ENCODE measurements at regions not wholly inside any gene's neighbourhood (a gene's known extent, or its start where the extent isn't known, plus 50 kb on each side); places are given as distances from the start of the nearest gene placed in this dataset.

DNA sequence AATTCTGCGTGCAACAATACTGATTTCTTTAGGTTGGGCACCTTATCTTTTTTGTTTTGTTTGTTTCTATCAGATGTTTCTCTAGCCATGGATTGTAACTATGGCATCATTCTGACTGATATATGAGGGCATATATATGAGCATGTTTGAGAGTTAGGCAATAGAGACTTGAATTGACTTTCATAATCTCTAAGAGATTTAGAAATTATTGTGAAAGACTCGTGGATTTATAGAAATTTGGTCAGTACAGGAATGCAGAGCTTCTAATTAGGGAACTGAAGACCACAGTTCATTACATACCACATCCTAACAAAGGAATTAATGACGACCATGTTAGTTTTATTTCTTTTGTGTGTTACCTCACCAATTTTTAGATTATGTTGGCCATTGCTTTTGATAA is 546.0 kb upstream of the GRAMD2B start:
- Histone ChIP-seq H3K4me3 (ENCODE audit: low read length) (no peak overlapping the region), H3K27me3 (ENCODE audit: control insufficient read depth, insufficient read depth, low read length) (no peaks in the 10 kb centered on the region), H3K4me1 (ENCODE audit: control insufficient read depth, insufficient read depth, low read length) (no peaks in the 10 kb centered on the region), H3K36me3 (ENCODE audit: control insufficient read depth, insufficient read depth, low read length) (no peaks in the 10 kb centered on the region), H3K27ac (ENCODE audit: low read length) (no peak overlapping the region), H3K9me3 (ENCODE audit: control insufficient read depth, insufficient read depth, low read length) (peaks cover 10% of the 10 kb centered on the region)
- DNase-seq (no peak), ATAC-seq (no peak)
- TF ChIP-seq CTCF (IDR thresholded peaks at IDR 0.05), result no peak
- WGBS (ENCODE audit: insufficient coverage), result no CpG with 5 or more reads among the region's 3 CpGs
- no peaks in the 10 kb centered on the region for H3K36me3 Mint-ChIP-seq
- intact Hi-C loops (cut with micrococcal nuclease), result no loop called here
- no peaks in the 10 kb centered on the region for H3K27me3 Mint-ChIP-seq (ENCODE audit: low read depth in 2 of 2)
- no peak overlapping the region for H3K4me3 Mint-ChIP-seq
- H3K4me1 Mint-ChIP-seq, result no peaks in the 10 kb centered on the region
- H3K27ac Mint-ChIP-seq, result no peak overlapping the region
- H3K9me3 Mint-ChIP-seq, result peaks cover 13 to 23% of the 10 kb centered on the region in 2 donors

DNA sequence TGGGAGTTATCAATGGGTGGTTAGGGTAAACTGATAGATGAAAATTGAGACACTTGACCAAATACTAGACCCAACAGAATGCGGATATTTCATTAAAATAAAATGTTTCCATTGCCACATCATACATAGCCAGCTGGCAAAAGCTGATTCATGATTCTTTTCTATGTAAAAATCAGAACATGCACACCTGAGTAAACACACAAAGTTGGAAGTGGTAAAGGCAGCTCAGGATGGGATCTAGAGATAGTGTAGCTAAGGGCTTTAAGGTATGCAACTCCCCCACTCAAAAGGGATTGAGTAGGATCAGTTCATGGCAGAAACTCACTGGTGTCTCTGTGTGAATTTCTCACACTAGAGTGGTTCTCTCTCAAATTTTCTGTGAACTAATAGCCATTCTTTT is 541.1 kb upstream of the GRAMD2B start:
- H3K9me3 ChIP-seq (ENCODE audit: control insufficient read depth, insufficient read depth, low read length), result peaks cover 3% of the 10 kb centered on the region
- no peaks in the 10 kb centered on the region for H3K27me3 ChIP-seq (ENCODE audit: control insufficient read depth, insufficient read depth, low read length)
- intact Hi-C loops (cut with micrococcal nuclease), result no loop called here
- no peak overlapping the region for H3K4me3 Mint-ChIP-seq
- DNase-seq (no peak), ATAC-seq (no peak)
- no peaks in the 10 kb centered on the region for H3K4me1 Mint-ChIP-seq
- peaks cover 16 to 18% of the 10 kb centered on the region in 2 donors for H3K9me3 Mint-ChIP-seq
- H3K27ac ChIP-seq (ENCODE audit: low read length), result no peak overlapping the region
- no peaks in the 10 kb centered on the region for H3K4me1 ChIP-seq (ENCODE audit: control insufficient read depth, insufficient read depth, low read length)
- no peaks in the 10 kb centered on the region for H3K27me3 Mint-ChIP-seq (ENCODE audit: low read depth in 2 of 2)
- no CpG with 5 or more reads among the region's 1 CpG for WGBS (ENCODE audit: insufficient coverage)
- TF ChIP-seq CTCF (IDR thresholded peaks at IDR 0.05), result no peak
- no peak overlapping the region for H3K27ac Mint-ChIP-seq
- H3K36me3 ChIP-seq (ENCODE audit: control insufficient read depth, insufficient read depth, low read length), result no peaks in the 10 kb centered on the region
- H3K36me3 Mint-ChIP-seq, result no peaks in the 10 kb centered on the region
- no peak overlapping the region for H3K4me3 ChIP-seq (ENCODE audit: low read length)

GRCh38 chr5:125883223-125883622 is 540.0 kb upstream of the GRAMD2B start:
- Histone ChIP-seq H3K9me3 (ENCODE audit: control insufficient read depth, insufficient read depth, low read length) (peaks cover 3% of the 10 kb centered on the region), H3K4me3 (ENCODE audit: low read length) (no peak overlapping the region), H3K36me3 (ENCODE audit: control insufficient read depth, insufficient read depth, low read length) (no peaks in the 10 kb centered on the region), H3K4me1 (ENCODE audit: control insufficient read depth, insufficient read depth, low read length) (no peaks in the 10 kb centered on the region), H3K27me3 (ENCODE audit: control insufficient read depth, insufficient read depth, low read length) (no peaks in the 10 kb centered on the region), H3K27ac (ENCODE audit: low read length) (no peak overlapping the region)
- H3K36me3 Mint-ChIP-seq, result no peaks in the 10 kb centered on the region
- no peak overlapping the region for H3K4me3 Mint-ChIP-seq
- peaks cover 19 to 20% of the 10 kb centered on the region in 2 donors for H3K9me3 Mint-ChIP-seq
- no peaks in the 10 kb centered on the region for H3K27me3 Mint-ChIP-seq (ENCODE audit: low read depth in 2 of 2)
- ATAC-seq (no peak), DNase-seq (no peak)
- 63% methylated on average over 1 of the region's 4 CpGs for WGBS (ENCODE audit: insufficient coverage)
- TF ChIP-seq CTCF (IDR thresholded peaks at IDR 0.05), result no peak
- intact Hi-C loops (cut with micrococcal nuclease), result no loop called here
- H3K27ac Mint-ChIP-seq, result no peak overlapping the region
- H3K4me1 Mint-ChIP-seq, result no peaks in the 10 kb centered on the region

GRCh38 chr5:125888358-125888757 is 534.9 kb upstream of the GRAMD2B start:
- Mint-ChIP-seq H3K9me3 (peaks cover 24 to 26% of the 10 kb centered on the region in 2 donors), H3K27me3 (ENCODE audit: low read depth in 2 of 2) (no peaks in the 10 kb centered on the region), H3K27ac (no peak overlapping the region), H3K4me3 (no peak overlapping the region), H3K36me3 (peaks cover 8% of the 10 kb centered on the region), H3K4me1 (no peaks in the 10 kb centered on the region)
- no peak for ATAC-seq
- Histone ChIP-seq H3K27me3 (ENCODE audit: control insufficient read depth, insufficient read depth, low read length) (no peaks in the 10 kb centered on the region), H3K4me3 (ENCODE audit: low read length) (no peak overlapping the region), H3K9me3 (ENCODE audit: control insufficient read depth, insufficient read depth, low read length) (no peaks in the 10 kb centered on the region), H3K36me3 (ENCODE audit: control insufficient read depth, insufficient read depth, low read length) (no peaks in the 10 kb centered on the region), H3K4me1 (ENCODE audit: control insufficient read depth, insufficient read depth, low read length) (no peaks in the 10 kb centered on the region), H3K27ac (ENCODE audit: low read length) (no peak overlapping the region)
- DNase-seq, result no peak
- no peak for TF ChIP-seq CTCF (IDR thresholded peaks at IDR 0.05)
- intact Hi-C loops (cut with micrococcal nuclease), result no loop called here

Measured in natural killer cell (primary cell).